ENCODE measurements at regions not wholly inside any gene's neighbourhood (a gene's known extent, or its start where the extent isn't known, plus 50 kb on each side); places are given as distances from the start of the nearest gene placed in this dataset.

- no peak for DNase-seq
These were observed 54.5 kb upstream of the HAND2 start for GRCh38 chr4:173584506-173584905.

All from T-helper 1 cell (primary cell).